GM12878 (cell line): ENCODE measurements at regions not wholly inside any gene's neighbourhood (a gene's known extent, or its start where the extent isn't known, plus 50 kb on each side); places are given as distances from the start of the nearest gene placed in this dataset.

Source experiments
- ATAC-seq: fragments of 200-7000 bp; cut with Tn5 transposase; 3 replicates; pipeline ENCODE4 v1.9.1; 2020; ENCODE audit warnings: mild to moderate bottlenecking, moderate library complexity
- BruUV-seq: library from RNA; stranded (reverse); fragments of 400-500 nt; replicated peaks from 2 replicates; lab custom pipeline; 2021; lab: Mats Ljungman, UMichigan
- CTCF ChIA-PET: fragments of 300-600 bp; sonication (Branson Sonifier 250); formaldehyde crosslinking; extraction: SDS; loops from one replicate; lab custom pipeline; 2021; ENCODE audit warnings: inconsistent platforms; lab: Yijun Ruan, JAX
- POLR2A ChIA-PET: fragments of 350-600 bp; formaldehyde crosslinking; extraction: SDS; loops from one replicate; lab custom pipeline; 2021; ENCODE audit warnings: inconsistent platforms; lab: Charles Lee
- RAD21 ChIA-PET: fragments of 300-600 bp; sonication (Branson Sonifier 250); formaldehyde crosslinking; loops from one replicate; lab custom pipeline; 2023; ENCODE audit warnings: antibody characterized with exemption; ENCODE audit not compliant: unreplicated experiment; lab: Charles Lee
- SMC1A ChIA-PET: fragments of 300-600 bp; sonication (Branson Sonifier 250); formaldehyde crosslinking; loops from one replicate; lab custom pipeline; 2023; ENCODE audit not compliant: unreplicated experiment, uncharacterized antibody; lab: Charles Lee
- DNase-seq: peaks from one replicate; pipeline ENCODE4 v3.0.0-alpha.2; 2011; ENCODE audit warnings: low read depth, low spot score
- FAIRE-seq: peaks from 3 replicates; lab custom pipeline; 2011; peaks lifted over from hg19 to GRCh38; lab: Jason Lieb, UNC
- H2AFZ ChIP-seq: 2 replicates; pipeline ENCODE4 v1.6.0; 2011; ENCODE audit warnings: low read depth, low read length, control low read depth; ENCODE audit not compliant: control insufficient read depth
- H3K27ac ChIP-seq: 2 replicates; pipeline ENCODE4 v1.5.1; 2011; ENCODE audit warnings: control low read depth; ENCODE audit not compliant: control insufficient read depth, insufficient read depth
- H3K27me3 ChIP-seq, 2 experiments: replicated peaks in 1 of 2; 2 replicates each; pipeline versions ENCODE4 v1.6.0 to v1.6.1; 2011; ENCODE audit warnings: low read length in 1 of 2; ENCODE audit not compliant: control insufficient read depth in 2 of 2, insufficient read depth in 2 of 2
- H3K36me3 ChIP-seq, 2 experiments: 2 replicates each; pipeline ENCODE4 v1.5.1; 2011; ENCODE audit warnings: low read length in 1 of 2; ENCODE audit not compliant: control insufficient read depth in 2 of 2, insufficient read depth in 2 of 2
- H3K4me1 ChIP-seq: 2 replicates; pipeline ENCODE4 v1.6.1; 2011; ENCODE audit warnings: mild to moderate bottlenecking, low read length, moderate library complexity, mixed read lengths; ENCODE audit not compliant: control insufficient read depth, insufficient read depth
- H3K4me2 ChIP-seq: 2 replicates; pipeline ENCODE4 v1.6.0; 2011; ENCODE audit warnings: control low read depth; ENCODE audit not compliant: control insufficient read depth, insufficient read depth
- H3K4me3 ChIP-seq: fragments of 200-600 bp; sonication (generic); 2 replicates; pipeline ENCODE4 v1.5.1; 2016
- H3K79me2 ChIP-seq: 2 replicates; pipeline ENCODE4 v1.6.0; 2011; ENCODE audit warnings: low read length; ENCODE audit not compliant: control insufficient read depth, insufficient read depth
- H3K9ac ChIP-seq: 2 replicates; pipeline ENCODE4 v1.8.0; 2011; ENCODE audit warnings: low read length, control low read depth, mixed read lengths; ENCODE audit not compliant: control insufficient read depth, insufficient read depth
- H3K9me3 ChIP-seq: replicated peaks from 3 replicates; pipeline ENCODE4 v1.5.1; 2011; ENCODE audit warnings: mild to moderate bottlenecking, low read length; ENCODE audit not compliant: control insufficient read depth, insufficient read depth
- H4K20me1 ChIP-seq: 2 replicates; pipeline ENCODE4 v1.6.0; 2011; ENCODE audit not compliant: control insufficient read depth, insufficient read depth
- JUND ChIP-seq: IDR thresholded peaks from 2 replicates; pipeline ENCODE4 v1.6.1; 2012; ENCODE audit warnings: low read depth, mild to moderate bottlenecking, low read length, improper control_type of control experiment, moderate library complexity
- ZBTB11 ChIP-seq: fragments of 450-650 bp; formaldehyde crosslinking; IDR thresholded peaks from 2 replicates; pipeline ENCODE4 v1.5.0; 2022; ENCODE audit warnings: mild to moderate bottlenecking, missing genetic modification characterization
- whole genome bisulfite sequencing: methylation state at CpG from one replicate; pipeline ENCODE4 v1.1.6; 2016; ENCODE audit warnings: low lambda C conversion rate; ENCODE audit not compliant: insufficient replicate concordance, insufficient coverage; ENCODE audit errors: missing lambda C conversion rate; 5-methylcytosine and 5-hydroxymethylcytosine counted together
- in situ Hi-C: fragments of 300-500 bp; cut with MboI; formaldehyde crosslinking; loops from 9 replicates; pipeline ENCODE4 v1.14.3; 2018; ENCODE audit warnings: mixed read lengths
- intact Hi-C: fragments of 100-400 bp; cut with micrococcal nuclease; formaldehyde crosslinking; loops from one replicate; pipeline ENCODE4 v1.14.2; 2022; ENCODE audit not compliant: unreplicated experiment

- Histone ChIP-seq H3K36me3 (no peaks in the 10 kb centered on the region), H2AFZ (no peak overlapping the region), H3K9ac (no peak overlapping the region), H3K9me3 (no peaks in the 10 kb centered on the region), H4K20me1 (no peaks in the 10 kb centered on the region), H3K27me3 (no peaks in the 10 kb centered on the region)
- POLR2A ChIA-PET: no interaction called here
- no peak for DNase-seq
- RAD21 ChIA-PET: no interaction called here
- CTCF ChIA-PET: no interaction called here
- SMC1A ChIA-PET: no interaction called here
- intact Hi-C loops: no loop called here
- TF ChIP-seq JUND (no peak), ZBTB11 (no peak)
- TF ChIP-seq, all 136 proteins: peak for 0
- 97% methylated on average over 35 of the region's 35 CpGs for WGBS
- in situ Hi-C loops: no loop called here
- H3K27ac ChIP-seq: no peak overlapping the region
- H3K4me1 ChIP-seq: no peaks in the 10 kb centered on the region
- no peaks in the 10 kb centered on the region for H3K79me2 ChIP-seq
- no peak overlapping the region for H3K4me3 ChIP-seq
- BruUV-seq: no TSS peak
- no peak for FAIRE-seq
- no peak overlapping the region for H3K4me2 ChIP-seq
- no peak for ATAC-seq
These were observed 65.1 kb upstream of the PPARA start for GRCh38 chr22:46084943-46085827.
